ENCODE measurements at regions not wholly inside any gene's neighbourhood (a gene's known extent, or its start where the extent isn't known, plus 50 kb on each side); places are given as distances from the start of the nearest gene placed in this dataset.

- FAIRE-seq (no peak), ATAC-seq (no peak), DNase-seq (ENCODE audit: low read depth, low spot score) (no peak)
- H3K79me2 ChIP-seq (ENCODE audit: control insufficient read depth, insufficient read depth, low read length) = no peaks in the 10 kb centered on the region
- H3K36me3 ChIP-seq (ENCODE audit: control insufficient read depth in 2 of 2, insufficient read depth in 2 of 2, low read length in 1 of 2) = no peaks in the 10 kb centered on the region
- H3K27me3 ChIP-seq (replicated peaks in 1 of 2; ENCODE audit: control insufficient read depth in 2 of 2, insufficient read depth in 2 of 2, low read length in 1 of 2) = no peaks in the 10 kb centered on the region
- BruUV-seq (replicated peaks) = no TSS peak
- intact Hi-C loops (cut with micrococcal nuclease; ENCODE audit: unreplicated experiment) (no loop called here), in situ Hi-C loops (cut with MboI) (no loop called here)
- no peak overlapping the region for H3K27ac ChIP-seq (ENCODE audit: control insufficient read depth, insufficient read depth)
- H3K4me2 ChIP-seq (ENCODE audit: control insufficient read depth, insufficient read depth) = no peak overlapping the region
- POLR2A ChIA-PET = no interaction called here
- RAD21 ChIA-PET (ENCODE audit: unreplicated experiment) = no interaction called here
- CTCF ChIA-PET = interaction anchor here (0.6 kb wide), 1 partner anchor 11 kb away, joined by 3 read pairs; no protein-coding TSS in a partner anchor
- 6% methylated on average over 7 of the region's 7 CpGs for WGBS (ENCODE audit: insufficient coverage, insufficient replicate concordance, low lambda C conversion rate, missing lambda C conversion rate)
- no peaks in the 10 kb centered on the region for H3K9me3 ChIP-seq (replicated peaks; ENCODE audit: control insufficient read depth, insufficient read depth, low read length)
- no peak overlapping the region for H3K9ac ChIP-seq (ENCODE audit: control insufficient read depth, insufficient read depth, low read length)
- SMC1A ChIA-PET (ENCODE audit: uncharacterized antibody, unreplicated experiment) = no interaction called here
- no peak for TF ChIP-seq NR2F1 (conservative IDR thresholded peaks at IDR 0.05)
- no peak for TF ChIP-seq ZBTB4 (CRISPR knock-in tag; IDR thresholded peaks at IDR 0.05)
- TF ChIP-seq RAD21 (IDR thresholded peaks at IDR 0.05; ENCODE audit: insufficient read depth, low read depth, low read length) = no peak
- no peak for TF ChIP-seq ATF7 (IDR thresholded peaks at IDR 0.05; ENCODE audit: low read depth)
- TF ChIP-seq ZNF384 (IDR thresholded peaks at IDR 0.05; ENCODE audit: borderline replicate concordance, low read depth, low read length) = no peak
- no peak for TF ChIP-seq KDM1A (IDR thresholded peaks at IDR 0.05; ENCODE audit: borderline replicate concordance)
- TF ChIP-seq EZH2 (IDR thresholded peaks at IDR 0.05; ENCODE audit: borderline replicate concordance, control insufficient read depth, low read depth, low read length) = no peak
- no peak for TF ChIP-seq SMC3 (IDR thresholded peaks at IDR 0.05; ENCODE audit: borderline replicate concordance, low read length)
- TF ChIP-seq MYB (IDR thresholded peaks at IDR 0.05; ENCODE audit: borderline replicate concordance, low read depth, low read length) = no peak
- TF ChIP-seq FOS (IDR thresholded peaks at IDR 0.05; ENCODE audit: borderline replicate concordance, extremely low read depth, insufficient read length) = no peak
- no peak for TF ChIP-seq NR2C2 (IDR thresholded peaks at IDR 0.05; ENCODE audit: borderline replicate concordance, control insufficient read depth, insufficient read length, low read depth)
- H3K4me3 ChIP-seq = no peak overlapping the region
- H4K20me1 ChIP-seq (ENCODE audit: control insufficient read depth, insufficient read depth) = no peaks in the 10 kb centered on the region
- H2AFZ ChIP-seq (ENCODE audit: control insufficient read depth, low read depth, low read length) = no peak overlapping the region
- H3K4me1 ChIP-seq (ENCODE audit: control insufficient read depth, insufficient read depth, low read length) = no peaks in the 10 kb centered on the region
Measured at GRCh38 chr1:57683037-57683942, 259.4 kb upstream of the DAB1 start.

Measured in GM12878 (cell line).